Urothelium cell line (cell line): ENCODE measurements at regions not wholly inside any gene's neighbourhood (a gene's known extent, or its start where the extent isn't known, plus 50 kb on each side); places are given as distances from the start of the nearest gene placed in this dataset.
"Not testable (repeated sequence)": the region's sequence is repeated elsewhere in the genome, so short reads cannot be mapped to it uniquely, and the experiment has no call there.

Experiments used
- DNase-seq: peaks from one replicate; pipeline ENCODE4 v3.0.0; 2011; ENCODE audit warnings: low spot score, mixed read lengths
- FAIRE-seq: peaks from 2 replicates; lab custom pipeline; 2011; peaks lifted over from hg19 to GRCh38; lab: Jason Lieb, UNC

GRCh38 chr18:62629031-62629430, 86.3 kb upstream of the PHLPP1 start:
- DNase-seq: no peak
- no peak for FAIRE-seq

- no peak for FAIRE-seq
These were observed 84.2 kb upstream of the PHLPP1 start for GRCh38 chr18:62631173-62631572.

GRCh38 chr18:62632788-62633455, 82.4 kb upstream of the PHLPP1 start:
- DNase-seq: no peak

More at GRCh38 chr18:62631173-62631572, 84.2 kb upstream of the PHLPP1 start:
- no peak for DNase-seq

GRCh38 chr18:62634458-62634857, 80.9 kb upstream of the PHLPP1 start:
- DNase-seq: peak; percentile 11
- no peak for FAIRE-seq

More at GRCh38 chr18:62632788-62633455, 82.4 kb upstream of the PHLPP1 start:
- FAIRE-seq: no peak

- FAIRE-seq (no peak), DNase-seq (peak; percentile 59)
These were observed 80.2 kb upstream of the PHLPP1 start for GRCh38 chr18:62634979-62635630.

GRCh38 chr18:62637403-62637802, 77.9 kb upstream of the PHLPP1 start:
- DNase-seq (no peak), FAIRE-seq (no peak)

- FAIRE-seq (no peak), DNase-seq (peak; percentile 13)
These were observed 77.3 kb upstream of the PHLPP1 start for GRCh38 chr18:62637807-62638687.

- no peak for DNase-seq
- FAIRE-seq: no peak
These were observed 72.2 kb upstream of the PHLPP1 start for GRCh38 chr18:62643181-62643580.

- FAIRE-seq: no peak
- DNase-seq: no peak
These were observed 70.6 kb upstream of the PHLPP1 start for GRCh38 chr18:62644773-62645172.

GRCh38 chr18:62647179-62647578, 68.2 kb upstream of the PHLPP1 start:
- no peak for DNase-seq
- no peak for FAIRE-seq

GRCh38 chr18:62648045-62648678, 67.2 kb upstream of the PHLPP1 start:
- no peak for DNase-seq
- FAIRE-seq: no peak

- no peak for FAIRE-seq
- no peak for DNase-seq
These were observed 63.9 kb upstream of the PHLPP1 start for GRCh38 chr18:62651276-62652056.

- not testable (repeated sequence) for DNase-seq, FAIRE-seq
These were observed 63.2 kb upstream of the PHLPP1 start for GRCh38 chr18:62652057-62652629.

GRCh38 chr18:62655520-62656219, 59.7 kb upstream of the PHLPP1 start:
- no peak for FAIRE-seq

GRCh38 chr18:62658028-62658427, 57.3 kb upstream of the PHLPP1 start:
- no peak for DNase-seq
- no peak for FAIRE-seq

More at GRCh38 chr18:62655520-62656219, 59.7 kb upstream of the PHLPP1 start:
- DNase-seq: no peak

- FAIRE-seq (no peak), DNase-seq (no peak)
These were observed 55.6 kb upstream of the PHLPP1 start for GRCh38 chr18:62659698-62660097.

- FAIRE-seq: no peak
These were observed 54.6 kb upstream of the PHLPP1 start for GRCh38 chr18:62660691-62661090.

GRCh38 chr18:62663731-62664336, 51.5 kb upstream of the PHLPP1 start:
- FAIRE-seq: no peak
- DNase-seq: no peak

More at GRCh38 chr18:62660691-62661090, 54.6 kb upstream of the PHLPP1 start:
- DNase-seq: no peak

GRCh38 chr18:62664414-62664813, 50.9 kb upstream of the PHLPP1 start:
- no peak for DNase-seq
- no peak for FAIRE-seq
